ENCODE measurements at regions not wholly inside any gene's neighbourhood (a gene's known extent, or its start where the extent isn't known, plus 50 kb on each side); places are given as distances from the start of the nearest gene placed in this dataset.
A peak's percentile ranks its signal among the peaks of the same experiment; 100 is the strongest.

- no peaks in the 10 kb centered on the region for H3K9me3 ChIP-seq
- no peak overlapping the region for H3K4me3 ChIP-seq
- TF ChIP-seq, protein P1, sequence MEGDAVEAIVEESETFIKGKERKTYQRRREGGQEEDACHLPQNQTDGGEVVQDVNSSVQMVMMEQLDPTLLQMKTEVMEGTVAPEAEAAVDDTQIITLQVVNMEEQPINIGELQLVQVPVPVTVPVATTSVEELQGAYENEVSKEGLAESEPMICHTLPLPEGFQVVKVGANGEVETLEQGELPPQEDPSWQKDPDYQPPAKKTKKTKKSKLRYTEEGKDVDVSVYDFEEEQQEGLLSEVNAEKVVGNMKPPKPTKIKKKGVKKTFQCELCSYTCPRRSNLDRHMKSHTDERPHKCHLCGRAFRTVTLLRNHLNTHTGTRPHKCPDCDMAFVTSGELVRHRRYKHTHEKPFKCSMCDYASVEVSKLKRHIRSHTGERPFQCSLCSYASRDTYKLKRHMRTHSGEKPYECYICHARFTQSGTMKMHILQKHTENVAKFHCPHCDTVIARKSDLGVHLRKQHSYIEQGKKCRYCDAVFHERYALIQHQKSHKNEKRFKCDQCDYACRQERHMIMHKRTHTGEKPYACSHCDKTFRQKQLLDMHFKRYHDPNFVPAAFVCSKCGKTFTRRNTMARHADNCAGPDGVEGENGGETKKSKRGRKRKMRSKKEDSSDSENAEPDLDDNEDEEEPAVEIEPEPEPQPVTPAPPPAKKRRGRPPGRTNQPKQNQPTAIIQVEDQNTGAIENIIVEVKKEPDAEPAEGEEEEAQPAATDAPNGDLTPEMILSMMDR (IDR thresholded peaks at IDR 0.05): peak; percentile 29
- ATAC-seq: no peak
- no peaks in the 10 kb centered on the region for H3K27me3 ChIP-seq (ENCODE audit: low read depth)
- no peak for DNase-seq
- H3K27ac ChIP-seq: no peak overlapping the region
- H3K4me1 ChIP-seq: no peaks in the 10 kb centered on the region
- intact Hi-C loops (cut with DNase I): no loop called here
- no peaks in the 10 kb centered on the region for H3K36me3 ChIP-seq
Observed at GRCh38 chr1:14094611-14095400, 394.8 kb downstream of the PRDM2 start.

DNA sequence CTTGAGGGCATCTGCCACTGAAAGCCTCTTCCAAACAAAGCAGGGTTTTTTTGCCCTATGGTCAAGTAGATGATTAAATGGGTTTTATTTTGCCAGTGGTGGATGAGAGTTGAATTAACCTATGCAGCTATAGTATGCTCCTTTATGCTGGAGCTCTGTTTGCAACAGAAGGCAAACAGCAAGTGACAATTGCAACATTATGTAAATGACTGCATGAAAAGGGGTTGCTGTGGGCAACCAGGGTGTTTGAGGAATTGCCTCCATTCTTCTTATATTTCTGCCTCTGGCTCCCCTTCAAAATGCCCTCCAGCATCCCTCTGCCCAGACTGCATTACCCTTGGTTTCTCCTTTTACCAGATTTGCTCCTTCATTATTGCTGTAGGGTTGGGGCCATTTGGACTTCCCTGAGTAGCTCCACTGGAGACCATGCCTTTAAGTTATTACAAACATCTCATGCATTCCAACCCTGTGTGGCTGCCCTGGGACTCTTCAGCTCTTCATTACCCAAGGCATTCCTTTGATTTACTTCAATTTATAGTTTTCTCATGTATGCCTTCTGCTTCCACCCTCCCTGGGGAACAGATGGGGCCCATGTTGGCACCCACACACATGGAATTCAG lies 398.4 kb downstream of the PRDM2 start:
- ATAC-seq: no peak
- intact Hi-C loops (cut with DNase I): no loop called here
- Histone ChIP-seq H3K27me3 (ENCODE audit: low read depth) (no peaks in the 10 kb centered on the region), H3K9me3 (no peaks in the 10 kb centered on the region), H3K36me3 (no peaks in the 10 kb centered on the region), H3K4me1 (no peaks in the 10 kb centered on the region), H3K27ac (no peak overlapping the region), H3K4me3 (no peak overlapping the region)
- no peak for DNase-seq
- TF ChIP-seq, protein P1 (IDR thresholded peaks at IDR 0.05): no peak

GRCh38 chr1:14100444-14100843 lies 400.5 kb downstream of the PRDM2 start:
- no peak for ATAC-seq
- no peak overlapping the region for H3K27ac ChIP-seq
- H3K36me3 ChIP-seq: no peaks in the 10 kb centered on the region
- no peaks in the 10 kb centered on the region for H3K9me3 ChIP-seq
- no peak overlapping the region for H3K4me3 ChIP-seq
- H3K27me3 ChIP-seq (ENCODE audit: low read depth): no peaks in the 10 kb centered on the region
- no peaks in the 10 kb centered on the region for H3K4me1 ChIP-seq
- TF ChIP-seq, protein P1 (IDR thresholded peaks at IDR 0.05): no peak
- intact Hi-C loops (cut with DNase I): no loop called here
- DNase-seq: no peak

GRCh38 chr1:14100919-14101318 lies 400.9 kb downstream of the PRDM2 start:
- H3K27ac ChIP-seq: no peak overlapping the region
- TF ChIP-seq, protein P1 (IDR thresholded peaks at IDR 0.05): no peak
- H3K4me1 ChIP-seq: no peaks in the 10 kb centered on the region
- H3K4me3 ChIP-seq: no peak overlapping the region
- intact Hi-C loops (cut with DNase I): no loop called here
- H3K36me3 ChIP-seq: no peaks in the 10 kb centered on the region
- no peak for DNase-seq
- H3K9me3 ChIP-seq: no peaks in the 10 kb centered on the region
- ATAC-seq: no peak
- H3K27me3 ChIP-seq (ENCODE audit: low read depth): no peaks in the 10 kb centered on the region

DNA sequence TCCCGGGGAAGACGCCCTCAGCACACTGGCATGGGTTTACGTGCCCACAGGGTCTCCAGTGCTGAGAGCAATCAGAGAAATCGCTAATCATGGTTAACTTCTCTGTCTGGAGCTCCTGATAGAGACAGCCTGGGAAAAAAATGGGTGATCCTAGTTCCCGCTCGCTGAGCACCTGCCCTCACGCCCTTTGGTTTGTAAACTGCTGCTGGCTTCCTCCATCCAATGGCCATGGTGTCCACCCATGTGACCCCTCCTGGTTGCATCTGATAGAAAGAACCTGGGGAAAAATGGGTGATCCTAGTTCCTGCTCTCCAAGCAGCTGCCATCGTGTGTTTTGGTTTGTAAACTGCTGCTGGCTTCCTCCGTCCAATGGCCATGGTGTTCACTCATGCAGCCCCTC lies 402.2 kb downstream of the PRDM2 start:
- no peak overlapping the region for H3K27ac ChIP-seq
- no peaks in the 10 kb centered on the region for H3K36me3 ChIP-seq
- H3K27me3 ChIP-seq (ENCODE audit: low read depth): no peaks in the 10 kb centered on the region
- no peak overlapping the region for H3K4me3 ChIP-seq
- no peaks in the 10 kb centered on the region for H3K9me3 ChIP-seq
- TF ChIP-seq, protein P1 (IDR thresholded peaks at IDR 0.05): no peak
- DNase-seq (no peak), ATAC-seq (no peak)
- no peaks in the 10 kb centered on the region for H3K4me1 ChIP-seq
- intact Hi-C loops (cut with DNase I): no loop called here

Data from lower lobe of right lung (tissue), 2 donors.